GM21526 (cell line): ENCODE measurements at regions not wholly inside any gene's neighbourhood (a gene's known extent, or its start where the extent isn't known, plus 50 kb on each side); places are given as distances from the start of the nearest gene placed in this dataset.
"Not testable (repeated sequence)": the region's sequence is repeated elsewhere in the genome, so short reads cannot be mapped to it uniquely, and the experiment has no call there.

Source experiments
- ATAC-seq: cut with Tn5 transposase; IDR thresholded peaks from one replicate; pipeline ENCODE4 v1.9.1; 2021; ENCODE audit warnings: moderate library complexity; ENCODE audit not compliant: unreplicated experiment, low FRiP score

DNA sequence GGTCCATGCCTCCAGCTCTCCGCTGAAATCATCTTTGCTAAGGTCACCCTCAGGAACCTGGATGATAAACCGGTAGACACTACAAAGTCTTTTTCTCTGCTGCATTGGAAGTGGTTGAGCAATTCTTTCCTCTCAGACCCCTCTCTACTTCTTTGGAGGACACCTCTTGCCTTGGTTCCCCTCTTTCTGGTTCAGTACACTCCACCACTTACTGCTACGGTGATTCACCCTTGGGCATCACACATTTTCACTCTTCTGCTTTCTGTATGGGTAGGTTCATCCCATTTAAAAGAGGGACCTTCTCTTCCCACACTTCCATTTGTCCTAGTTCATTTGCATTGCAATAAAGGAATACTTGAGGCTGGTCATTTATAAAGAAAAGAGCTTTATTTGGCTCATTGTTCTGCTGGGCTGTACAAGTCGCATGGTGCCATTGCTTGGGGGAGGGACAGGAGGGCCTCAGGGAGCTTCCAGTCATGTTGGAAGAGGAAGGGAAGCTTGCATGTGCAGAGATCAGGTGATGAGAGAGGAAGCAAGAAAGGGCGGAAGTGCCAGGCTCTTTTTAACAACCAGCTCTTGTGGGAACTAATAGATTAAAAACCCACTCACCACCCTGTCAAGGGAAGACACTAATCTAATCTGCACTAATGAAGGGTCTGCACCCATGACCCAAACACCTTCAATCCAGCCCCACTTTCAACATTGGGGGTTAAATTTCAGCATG lies 149.7 kb upstream of the TMEM170B start:
- ATAC-seq = no peak

DNA sequence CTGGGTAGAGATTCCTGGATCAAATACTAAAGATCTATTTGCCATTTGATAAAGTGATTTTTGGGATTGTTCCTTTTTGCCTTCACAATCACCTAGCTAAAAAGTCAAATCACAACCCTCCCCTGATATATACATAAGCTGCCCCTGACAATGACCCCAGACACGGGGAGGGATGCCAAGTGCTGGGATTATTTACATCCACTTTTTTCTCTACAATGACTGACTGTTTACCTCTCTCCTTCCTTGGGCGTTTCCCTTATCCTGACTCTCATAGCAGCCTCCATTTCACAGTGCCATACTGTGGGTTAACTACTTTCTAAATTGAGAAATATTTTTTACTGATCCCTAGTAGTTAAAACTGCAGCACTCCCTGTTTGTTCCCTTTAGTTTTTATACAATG lies 150.8 kb upstream of the TMEM170B start:
- ATAC-seq = no peak

DNA sequence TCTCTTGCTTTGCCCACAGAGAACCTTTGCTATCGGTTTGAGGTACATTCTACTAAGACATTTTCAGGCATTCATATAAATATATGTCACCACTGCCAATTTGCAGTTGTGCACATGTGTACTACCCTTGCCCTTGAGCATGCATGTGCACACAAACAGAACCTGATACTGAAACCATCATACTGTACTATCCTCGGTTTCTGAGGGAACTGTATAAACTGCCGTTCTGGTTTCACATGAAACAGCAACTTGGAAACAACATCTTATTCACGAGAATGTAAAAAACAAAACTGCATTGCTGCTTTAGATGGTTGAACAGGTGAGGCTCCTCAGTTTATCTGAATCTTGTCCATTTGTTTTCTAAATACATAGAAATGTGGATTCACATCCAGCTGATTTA lies 151.2 kb upstream of the TMEM170B start:
- peak; percentile 75 for ATAC-seq

DNA sequence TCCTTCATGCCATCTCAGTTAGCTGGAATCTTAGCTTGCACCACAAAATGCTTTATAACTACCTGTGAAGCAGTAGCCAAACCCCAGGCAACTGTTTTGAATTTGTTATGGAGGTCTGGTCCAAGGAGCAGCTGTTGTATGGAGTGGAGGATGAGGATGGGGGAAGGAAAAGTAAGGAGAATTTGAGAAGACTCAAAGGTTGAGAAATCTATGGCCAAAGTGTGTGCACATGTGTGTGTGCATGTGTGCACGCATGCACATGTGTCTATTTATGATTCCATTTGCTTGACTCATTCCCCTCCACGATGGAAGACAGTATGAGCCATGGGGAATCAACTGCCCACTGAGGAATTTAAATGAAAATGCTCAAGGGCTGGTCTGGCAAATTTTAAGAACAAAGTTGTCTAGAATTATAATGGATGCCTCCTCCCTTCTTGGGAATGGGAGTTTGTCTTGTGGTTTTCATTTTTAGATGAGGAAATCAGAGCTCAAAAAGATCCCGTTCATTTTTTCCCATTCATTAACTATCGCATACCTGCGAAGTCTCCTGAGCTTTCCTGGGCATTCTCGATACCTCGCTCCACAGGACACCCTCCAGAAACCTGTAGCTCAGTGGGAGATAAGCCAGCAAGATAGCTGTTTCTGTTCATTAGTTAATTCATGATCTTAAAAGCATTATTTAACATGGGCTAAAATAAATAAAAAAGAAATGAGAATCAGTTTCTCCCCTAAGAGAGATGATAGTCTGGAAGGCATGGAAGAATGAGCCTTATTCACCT lies 152.3 kb upstream of the NEDD9 start:
- ATAC-seq = no peak

DNA sequence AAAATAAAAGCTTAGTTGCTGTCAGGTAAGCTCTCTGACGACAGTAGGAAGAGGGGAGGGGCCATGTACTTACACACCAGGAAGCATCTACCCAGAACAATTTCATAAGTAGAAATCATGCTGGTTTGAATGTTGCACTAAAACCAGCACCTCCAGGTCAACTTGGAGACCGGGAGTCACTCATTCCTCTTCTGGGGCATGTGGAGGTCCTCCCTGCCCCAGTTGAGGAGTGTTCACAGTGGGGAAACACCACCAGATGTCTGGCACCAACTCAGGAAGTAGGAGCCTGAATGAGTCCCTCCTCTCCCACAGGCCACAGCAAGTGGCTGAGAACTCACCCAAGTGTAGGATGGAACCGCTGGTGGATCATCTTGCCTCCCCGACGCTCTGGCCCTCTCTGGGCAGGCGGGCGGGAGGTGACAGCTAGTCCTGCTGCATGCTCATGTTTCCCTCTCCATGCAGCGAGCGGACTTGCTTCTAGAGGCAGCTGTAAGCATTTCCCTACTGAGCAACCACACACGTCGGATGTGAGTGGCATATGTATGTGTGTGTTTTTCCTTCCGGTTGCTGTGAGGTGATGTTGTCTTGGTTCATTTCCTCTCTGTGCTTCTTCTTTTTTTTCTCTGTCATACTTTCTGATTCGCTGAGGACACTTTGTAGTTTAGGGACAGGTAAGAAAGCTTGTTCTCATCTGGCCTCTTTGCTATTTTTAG lies 149.5 kb upstream of the NEDD9 start:
- ATAC-seq = peak; percentile 77

DNA sequence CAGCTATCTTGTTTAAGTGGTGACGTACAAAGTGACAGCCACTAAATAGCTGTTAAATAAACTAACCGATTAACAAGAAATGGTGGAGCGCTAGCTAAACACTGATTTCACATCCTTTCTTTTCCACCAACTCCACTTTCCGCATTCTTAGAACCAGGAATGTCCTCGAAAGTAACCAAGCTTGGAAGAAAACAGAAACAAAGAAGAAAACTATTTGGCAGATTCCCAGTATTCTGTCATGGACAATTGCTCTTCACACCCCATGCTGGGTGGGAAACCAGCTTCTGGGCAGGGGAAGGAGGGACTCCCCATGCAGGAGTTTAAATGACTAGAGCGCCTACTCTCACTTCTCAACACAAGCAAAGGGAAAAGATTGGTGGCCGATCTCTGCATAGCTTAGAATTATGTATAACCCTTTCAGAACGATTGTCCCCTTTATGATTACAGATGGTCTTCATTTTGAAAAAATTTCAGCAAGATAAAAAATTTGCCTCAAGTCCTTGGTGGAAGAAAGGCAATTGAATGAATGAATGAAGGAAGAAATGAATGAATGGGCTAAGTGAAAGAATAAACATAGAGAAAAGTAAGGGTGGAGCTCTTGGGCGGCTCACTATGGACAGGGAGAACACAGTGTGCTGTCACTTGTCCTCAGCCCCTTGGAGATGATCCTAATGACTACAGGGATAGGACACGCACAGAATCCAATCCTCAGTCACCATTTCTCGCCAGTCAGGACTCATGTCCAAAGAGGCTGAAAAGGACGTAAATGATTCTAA lies 148.7 kb upstream of the NEDD9 start:
- ATAC-seq = no peak

DNA sequence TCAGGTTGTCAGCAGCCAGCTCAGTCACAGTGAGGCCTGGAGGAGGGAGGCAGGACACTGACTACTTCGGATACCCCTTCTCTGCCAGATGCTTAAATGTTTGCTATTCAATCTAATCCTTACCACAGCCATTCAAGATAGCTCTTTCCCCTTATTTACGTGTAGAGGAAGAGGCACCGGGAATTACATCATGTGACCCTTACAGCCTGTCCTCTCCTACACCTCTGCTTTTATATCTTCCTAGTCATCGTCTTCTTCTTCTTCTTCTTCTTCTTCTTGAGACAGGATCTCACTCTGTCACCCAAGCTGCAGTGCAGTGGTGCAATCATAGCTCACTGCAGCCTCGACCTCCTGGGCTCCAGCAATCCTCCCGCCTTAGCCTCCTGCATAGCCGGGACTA lies 148.1 kb upstream of the NEDD9 start:
- ATAC-seq = no peak

DNA sequence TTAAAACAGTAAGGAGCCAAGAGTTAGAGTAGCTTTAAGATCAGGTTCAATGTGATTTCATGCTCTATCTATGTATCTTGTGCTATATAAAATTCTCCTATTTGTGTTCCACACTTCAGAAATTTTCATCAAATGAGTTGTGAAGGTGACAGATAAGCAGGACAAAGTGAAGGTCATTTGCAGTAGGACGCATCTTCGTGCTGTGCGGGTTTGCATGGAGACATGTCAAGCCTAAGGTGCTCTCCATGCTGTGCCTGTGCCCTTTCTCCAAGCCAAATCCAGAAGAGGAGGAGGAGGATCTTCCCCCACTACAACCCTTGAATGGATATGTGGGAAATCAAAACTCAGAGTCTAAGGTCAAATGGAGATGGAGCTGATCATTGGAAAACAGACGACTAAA lies 147.3 kb upstream of the NEDD9 start:
- no peak for ATAC-seq

DNA sequence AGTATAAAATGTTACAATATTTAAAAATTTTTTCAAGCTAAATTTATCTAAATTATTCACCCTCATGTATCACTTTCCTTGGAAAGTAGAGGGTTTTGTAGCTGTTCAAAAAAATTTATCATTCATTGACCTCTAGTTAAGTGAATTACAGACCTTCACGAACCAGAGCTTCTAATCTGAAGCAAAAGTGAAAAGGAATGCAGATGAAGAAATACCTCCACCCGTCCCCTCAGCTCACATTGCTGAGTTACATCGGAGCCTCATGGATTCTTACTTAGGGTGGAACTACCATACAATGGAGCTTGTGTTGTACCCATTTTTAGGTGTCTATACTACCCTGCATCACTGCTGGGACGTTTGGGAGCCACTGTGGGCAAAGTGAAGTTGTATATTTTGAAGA lies 146.2 kb upstream of the NEDD9 start:
- ATAC-seq = no peak

DNA sequence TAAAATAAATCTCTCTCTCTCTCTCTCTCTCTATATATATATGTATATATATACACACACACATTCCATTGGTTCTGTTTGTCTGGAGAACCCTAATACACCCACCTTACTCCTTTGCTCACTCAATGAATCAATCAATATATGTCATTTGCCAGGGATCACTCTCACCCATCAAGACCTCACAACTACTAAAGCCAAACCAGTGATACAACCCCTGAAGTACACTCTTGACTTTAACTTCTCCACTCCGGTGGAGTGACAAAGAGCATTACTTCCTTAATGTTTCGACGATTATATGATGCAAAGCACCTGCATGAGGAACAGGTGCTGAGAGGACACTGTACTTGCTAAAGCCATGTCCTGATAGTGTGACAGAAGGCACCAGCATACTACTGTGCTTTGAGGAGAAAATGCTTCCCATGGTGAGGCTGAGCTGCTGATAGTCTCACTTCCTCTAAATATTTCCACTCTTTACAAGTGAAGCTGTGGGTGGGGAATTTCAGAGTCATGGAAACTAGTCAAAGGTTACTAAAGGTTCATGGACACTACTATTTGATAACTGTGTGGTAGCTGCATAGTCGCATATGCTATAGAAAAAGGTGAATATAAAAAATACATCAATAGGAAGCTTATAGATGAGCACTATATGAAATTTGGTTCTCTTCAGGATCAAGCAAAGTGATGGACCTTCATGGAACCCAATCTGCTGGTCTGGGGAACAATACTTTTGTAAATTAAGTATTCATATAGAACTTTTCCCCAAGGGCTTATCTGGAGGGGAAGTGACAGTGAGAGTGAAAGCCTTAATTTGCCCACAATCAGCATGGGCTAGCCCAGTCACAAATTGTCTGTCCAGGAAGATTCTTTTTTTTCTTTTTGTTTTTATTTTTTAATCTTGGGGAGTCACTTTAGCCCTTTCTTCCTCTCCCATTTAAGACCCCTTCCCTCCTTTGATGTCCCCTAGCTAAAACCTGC lies 141.9 kb upstream of the NEDD9 start:
- peak; percentile 87 for ATAC-seq

DNA sequence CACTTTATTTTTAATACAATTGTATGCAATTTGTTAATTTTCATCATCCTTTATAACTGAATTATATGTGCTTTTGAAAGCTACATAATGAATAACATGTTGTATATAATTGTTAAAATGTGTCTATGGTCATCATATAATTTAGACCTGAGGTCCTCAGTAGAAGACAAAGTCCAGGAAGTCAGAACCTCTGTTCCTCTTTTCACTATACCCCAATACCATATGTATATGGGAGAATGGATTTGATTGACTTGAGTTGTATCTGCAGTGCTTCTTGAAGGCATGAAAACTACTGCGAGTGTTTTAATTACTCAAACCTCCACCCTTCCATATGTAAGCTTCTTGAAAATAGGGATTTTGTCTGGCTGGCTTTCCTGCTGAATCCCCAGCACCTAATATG lies 140.7 kb upstream of the NEDD9 start:
- ATAC-seq = no peak

DNA sequence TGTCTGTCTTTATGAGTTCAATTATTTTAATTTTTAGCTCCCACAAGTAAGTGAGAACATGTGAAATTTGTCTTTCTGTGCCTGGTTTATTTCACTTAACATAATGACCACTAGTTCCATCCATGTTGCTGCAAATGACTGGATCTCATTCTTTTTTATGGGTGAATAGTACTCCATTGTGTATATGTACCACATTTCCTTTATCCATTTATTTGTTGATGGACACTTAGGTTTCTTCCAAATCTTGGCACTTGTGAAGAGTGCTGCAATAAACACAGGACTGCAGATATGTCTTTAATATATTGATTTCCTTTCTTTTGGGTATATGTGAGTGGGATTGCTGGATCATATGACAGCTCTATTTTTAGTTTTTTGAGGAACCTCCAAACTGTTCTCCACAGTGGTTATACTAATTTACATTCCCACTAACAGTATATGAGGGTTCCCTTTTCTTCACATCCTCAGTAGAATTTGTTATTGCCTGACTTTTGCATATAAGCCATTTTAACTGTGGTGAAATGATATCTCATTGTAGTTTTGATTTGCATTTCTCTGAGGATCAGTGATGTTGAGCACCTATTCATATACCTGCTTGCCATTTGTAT lies 139.8 kb upstream of the NEDD9 start:
- ATAC-seq = not testable (repeated sequence)

DNA sequence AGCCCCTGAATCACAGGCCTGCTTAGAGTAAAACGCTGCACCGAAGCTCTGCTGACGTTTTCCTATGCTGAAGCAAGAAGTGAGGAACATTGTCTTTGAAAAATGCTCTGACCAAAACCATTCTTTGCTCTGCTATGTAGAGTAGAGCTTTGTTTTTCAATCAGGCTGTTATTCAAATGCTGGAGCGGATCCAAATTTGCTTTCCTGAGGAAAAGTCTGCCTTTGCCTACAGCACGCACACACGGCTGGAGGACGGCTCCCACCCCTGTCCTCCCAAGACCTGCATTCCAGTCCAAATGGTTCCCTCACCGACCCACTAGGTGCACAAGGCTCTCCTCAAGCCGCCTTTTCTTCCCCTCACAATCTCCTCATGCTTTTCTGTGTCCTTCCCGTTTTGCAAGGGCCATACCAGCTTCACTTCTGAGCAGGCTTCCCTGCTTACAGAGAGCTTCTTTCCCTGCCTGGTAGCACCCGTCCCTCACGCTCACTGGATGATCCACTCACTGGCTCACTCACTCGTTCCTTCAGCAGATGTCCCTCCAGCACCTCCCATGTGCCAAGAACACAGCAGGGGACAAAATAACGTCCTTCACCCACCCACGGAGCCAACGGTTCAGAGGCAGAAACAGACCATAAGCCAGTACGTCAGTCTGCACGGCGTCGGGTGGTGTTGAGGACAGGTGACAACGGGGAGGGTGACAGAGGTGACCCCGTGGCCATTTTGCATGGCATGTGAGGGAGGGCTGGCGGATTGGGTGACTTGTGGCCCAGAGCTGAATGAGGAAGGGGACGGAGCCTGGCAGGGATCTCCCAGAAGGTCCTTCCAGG lies 137.9 kb upstream of the NEDD9 start:
- ATAC-seq = no peak

DNA sequence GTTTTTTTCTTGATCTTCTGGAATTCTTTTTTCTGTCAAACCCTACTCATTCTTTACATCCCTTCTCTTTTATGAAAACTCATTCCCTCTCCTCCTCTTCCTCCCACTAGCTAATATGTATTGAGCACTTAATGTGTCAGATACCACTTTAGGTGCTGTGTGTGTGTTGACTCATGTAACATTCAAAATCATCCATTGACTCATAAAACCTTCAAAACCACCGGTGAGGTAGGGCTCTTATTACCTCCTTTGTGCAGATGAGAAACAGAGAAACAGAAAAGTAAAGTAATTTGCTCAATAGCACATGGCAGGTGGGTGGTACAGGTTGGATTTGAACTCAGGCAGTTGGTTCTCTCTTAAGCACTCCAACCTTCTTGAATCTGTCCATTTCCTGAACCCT lies 136.3 kb upstream of the NEDD9 start:
- ATAC-seq = no peak

DNA sequence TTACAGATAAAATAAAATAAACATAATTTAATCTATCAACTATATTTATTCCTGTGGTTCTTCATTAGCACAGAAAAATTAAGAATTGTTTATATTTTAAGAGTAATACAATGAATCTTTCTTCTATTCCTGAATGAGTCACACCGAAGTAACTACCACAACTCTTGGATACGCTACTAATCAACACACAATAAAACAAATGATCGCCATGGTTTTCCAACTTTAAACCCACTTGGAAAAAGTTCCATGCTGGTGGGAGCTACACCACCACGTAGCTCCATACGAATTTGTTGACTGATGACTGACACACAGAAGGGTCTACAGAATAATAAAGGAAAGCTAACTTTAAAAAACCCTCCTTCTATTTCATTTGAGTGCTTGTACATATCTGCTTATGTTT lies 135.8 kb upstream of the NEDD9 start:
- ATAC-seq = no peak

DNA sequence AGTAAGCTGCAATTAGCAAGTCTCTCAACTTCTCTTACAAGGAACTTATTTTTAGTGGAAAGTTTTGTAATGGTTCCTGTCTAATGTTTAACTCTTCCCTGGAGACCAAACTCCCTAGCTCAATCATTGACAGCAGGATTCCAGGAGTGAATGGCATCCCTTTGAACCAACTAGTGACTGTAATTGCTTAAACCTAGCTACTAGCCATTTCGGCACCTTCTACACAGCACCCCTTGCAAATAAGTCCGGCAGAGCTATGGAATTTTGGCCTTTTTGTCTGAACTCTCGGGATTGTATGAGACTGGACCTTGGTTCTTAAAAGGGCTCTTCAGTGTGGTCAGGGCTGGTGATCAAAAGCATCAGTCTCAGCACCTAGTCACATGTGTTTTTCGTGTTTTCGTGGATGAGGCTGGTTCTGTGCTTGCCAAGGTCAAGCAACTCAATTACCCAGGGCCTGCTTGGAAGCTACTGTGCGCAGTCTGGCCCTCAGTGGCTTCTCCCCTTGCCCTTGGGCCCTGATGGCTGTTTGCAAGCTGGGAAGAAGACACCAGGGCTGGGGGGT lies 135.3 kb upstream of the NEDD9 start:
- ATAC-seq = no peak

DNA sequence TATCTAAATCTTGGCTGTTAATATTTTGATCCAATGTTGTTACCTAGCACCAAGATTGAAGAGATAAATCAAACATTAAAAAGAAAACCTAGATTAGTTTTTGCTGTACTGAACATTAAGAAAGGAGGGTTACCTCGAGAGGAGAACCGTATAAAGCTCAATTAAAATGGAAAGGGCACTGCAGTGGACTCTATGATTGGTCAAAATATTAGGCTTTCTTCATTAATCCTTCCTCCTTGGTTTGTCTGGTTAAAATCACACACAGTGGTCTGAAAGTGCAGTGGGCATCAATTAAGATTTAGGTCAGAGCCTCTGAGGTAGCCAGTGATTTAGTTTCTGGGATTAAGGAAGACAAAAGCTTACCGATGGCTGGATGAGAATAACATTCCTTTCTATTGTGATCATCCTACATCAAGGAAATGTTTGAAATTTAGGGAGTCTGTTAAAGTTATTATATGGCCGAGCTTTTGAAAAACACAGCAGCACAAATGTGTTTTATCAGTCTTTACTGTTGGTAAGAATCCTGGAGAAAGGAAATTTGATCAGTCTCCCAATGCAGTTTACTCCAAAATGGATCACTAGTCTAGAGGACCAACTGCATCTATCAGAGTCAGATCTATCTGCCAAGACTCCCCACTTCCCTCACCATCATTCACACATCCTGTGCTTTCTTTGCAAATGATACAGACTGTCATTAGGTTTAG lies 134.6 kb upstream of the NEDD9 start:
- ATAC-seq = no peak
